Endothelial cell of umbilical vein (primary cell): ENCODE measurements at regions not wholly inside any gene's neighbourhood (a gene's known extent, or its start where the extent isn't known, plus 50 kb on each side); places are given as distances from the start of the nearest gene placed in this dataset.
"Not testable (repeated sequence)": the region's sequence is repeated elsewhere in the genome, so short reads cannot be mapped to it uniquely, and the experiment has no call there.

Experiments
- BruUV-seq: library from RNA; stranded (reverse); fragments of 400-500 nt; replicated peaks from 2 replicates; lab custom pipeline; 2021; lab: Mats Ljungman, UMichigan
- CTCF ChIA-PET: fragments of 300-600, 350-600 bp; sonication (Branson Sonifier 250); formaldehyde crosslinking; loops from one replicate; lab custom pipeline; 2021; ENCODE audit warnings: antibody characterized with exemption, inconsistent platforms; lab: Charles Lee
- POLR2A ChIA-PET: fragments of 300-600, 350-600 bp; sonication (Branson Sonifier 250); formaldehyde crosslinking; loops from one replicate; lab custom pipeline; 2021; ENCODE audit warnings: antibody characterized with exemption, inconsistent platforms; lab: Charles Lee
- DNase-seq: peaks from one replicate; pipeline ENCODE4 v3.0.0-alpha.2; 2011; ENCODE audit warnings: low read depth, low spot score
- FAIRE-seq: peaks from 2 replicates; lab custom pipeline; 2011; peaks lifted over from hg19 to GRCh38; lab: Jason Lieb, UNC
- H2AFZ ChIP-seq: 2 replicates; pipeline ENCODE4 v1.6.0; 2012; ENCODE audit warnings: low read depth, low read length, control low read depth, inconsistent platforms
- H3K27ac ChIP-seq: 2 replicates; pipeline ENCODE4 v1.5.1; 2011; ENCODE audit warnings: low read depth, mild to moderate bottlenecking, control low read depth, low read length, moderate library complexity; ENCODE audit not compliant: insufficient read depth
- H3K27me3 ChIP-seq, 2 experiments: 2 replicates each; pipeline versions ENCODE4 v1.6.0 to v1.6.1; 2011; ENCODE audit warnings: low read length in 2 of 2, mixed read lengths in 1 of 2; ENCODE audit not compliant: control insufficient read depth in 2 of 2, insufficient read depth in 2 of 2
- H3K36me3 ChIP-seq, 2 experiments: 2 replicates in 1 of 2; 3 replicates in 1 of 2; pipeline ENCODE4 v1.5.1; 2011; ENCODE audit warnings: low read length in 2 of 2, mild to moderate bottlenecking in 1 of 2, moderate library complexity in 1 of 2; ENCODE audit not compliant: control insufficient read depth in 2 of 2, insufficient read depth in 2 of 2; ENCODE audit errors: extremely low read depth in 1 of 2
- H3K4me1 ChIP-seq: 3 replicates; pipeline ENCODE4 v1.5.1; 2011; ENCODE audit warnings: mild to moderate bottlenecking, low read length; ENCODE audit not compliant: control insufficient read depth, insufficient read depth; ENCODE audit errors: extremely low read depth
- H3K4me2 ChIP-seq: 2 replicates; pipeline ENCODE4 v1.6.1; 2011; ENCODE audit warnings: low read length, control low read depth, mixed read lengths; ENCODE audit not compliant: insufficient read depth
- H3K4me3 ChIP-seq, 3 experiments: fragments of 200-600 bp in 1 of 3; sonication (generic), shearing (Covaris generic) in 1 of 3; replicated peaks in 1 of 3; 2 replicates each; pipeline ENCODE4 v1.5.1; 2011 to 2016; ENCODE audit warnings: control low read depth in 3 of 3, low read length in 3 of 3, mild to moderate bottlenecking in 2 of 3, inconsistent platforms in 1 of 3, low read depth in 1 of 3, moderate library complexity in 1 of 3; ENCODE audit not compliant: insufficient read depth in 1 of 3
- H3K79me2 ChIP-seq: 2 replicates; pipeline ENCODE4 v1.6.0; 2012; ENCODE audit warnings: low read length, inconsistent platforms; ENCODE audit not compliant: control insufficient read depth, insufficient read depth
- H3K9ac ChIP-seq: replicated peaks from 2 replicates; pipeline ENCODE3; 2011; ENCODE audit warnings: low read length, control low read depth; ENCODE audit not compliant: insufficient read depth; ENCODE audit errors: extremely low read depth
- H3K9me1 ChIP-seq: replicated peaks from 3 replicates; pipeline ENCODE4 v1.6.0; 2011; ENCODE audit warnings: mild to moderate bottlenecking, low read length; ENCODE audit not compliant: control insufficient read depth, insufficient read depth; ENCODE audit errors: extremely low read depth
- H3K9me3 ChIP-seq: replicated peaks from 2 replicates; pipeline ENCODE4 v1.5.1; 2012; ENCODE audit warnings: low read length, inconsistent platforms; ENCODE audit not compliant: control insufficient read depth, insufficient read depth
- H4K20me1 ChIP-seq: replicated peaks from 2 replicates; pipeline ENCODE3; 2011; ENCODE audit warnings: mild to moderate bottlenecking, low read length; ENCODE audit not compliant: control insufficient read depth, insufficient read depth; ENCODE audit errors: extremely low read depth
- dilution Hi-C: fragments of 300-500 bp; cut with MboI; formaldehyde crosslinking; loops from one replicate; pipeline ENCODE4 v1.15.0; 2019; ENCODE audit warnings: low sequenced_read_pairs; ENCODE audit not compliant: extremely low pct_ligation_motif_present
- intact Hi-C: fragments of 100-400 bp; cut with micrococcal nuclease; formaldehyde crosslinking; loops from one replicate; pipeline ENCODE4 v1.10.0; 2022

- POLR2A ChIA-PET, result not testable (repeated sequence)
Measured at GRCh38 chr17:30663727-30664455, 160.6 kb downstream of the CRLF3 start.

GRCh38 chr17:30657148-30657547 is 167.3 kb downstream of the CRLF3 start:
- BruUV-seq, H3K79me2 ChIP-seq, H3K4me1 ChIP-seq, DNase-seq, FAIRE-seq, H3K27ac ChIP-seq, intact Hi-C loops, H3K4me2 ChIP-seq, H3K27me3 ChIP-seq, H3K9me1 ChIP-seq, POLR2A ChIA-PET, H2AFZ ChIP-seq, H3K9me3 ChIP-seq, dilution Hi-C loops, H3K4me3 ChIP-seq, H4K20me1 ChIP-seq, H3K36me3 ChIP-seq, H3K9ac ChIP-seq, CTCF ChIA-PET: not testable (repeated sequence)

More at GRCh38 chr17:30663727-30664455, 160.6 kb downstream of the CRLF3 start:
- H3K36me3 ChIP-seq, H3K4me1 ChIP-seq, H3K79me2 ChIP-seq, CTCF ChIA-PET, H2AFZ ChIP-seq, H3K27me3 ChIP-seq, H3K4me3 ChIP-seq, H3K4me2 ChIP-seq, H3K27ac ChIP-seq, intact Hi-C loops, H4K20me1 ChIP-seq, H3K9ac ChIP-seq, BruUV-seq, DNase-seq, H3K9me1 ChIP-seq, FAIRE-seq, H3K9me3 ChIP-seq, dilution Hi-C loops: not testable (repeated sequence)

GRCh38 chr17:30653038-30653437 is 171.5 kb downstream of the CRLF3 start:
- H3K9ac ChIP-seq, dilution Hi-C loops, DNase-seq: not testable (repeated sequence)

GRCh38 chr17:30650149-30650548 is 172.9 kb downstream of the GOSR1 start:
- intact Hi-C loops, H3K79me2 ChIP-seq, H3K4me2 ChIP-seq, H3K4me3 ChIP-seq, H4K20me1 ChIP-seq, H3K9me3 ChIP-seq, BruUV-seq, POLR2A ChIA-PET, dilution Hi-C loops, H3K36me3 ChIP-seq, H3K9me1 ChIP-seq, DNase-seq, H2AFZ ChIP-seq, H3K27me3 ChIP-seq, H3K4me1 ChIP-seq, FAIRE-seq, H3K27ac ChIP-seq, H3K9ac ChIP-seq: not testable (repeated sequence)
- CTCF ChIA-PET, result interaction anchor here (1.1 kb wide), 1 partner anchor 48 kb away, joined by 3 read pairs; no protein-coding TSS in a partner anchor

More at GRCh38 chr17:30653038-30653437, 171.5 kb downstream of the CRLF3 start:
- H3K27ac ChIP-seq, H3K9me3 ChIP-seq, POLR2A ChIA-PET, intact Hi-C loops, CTCF ChIA-PET, H3K27me3 ChIP-seq, H4K20me1 ChIP-seq, H3K9me1 ChIP-seq, H3K36me3 ChIP-seq, H2AFZ ChIP-seq, BruUV-seq, H3K4me2 ChIP-seq, H3K4me3 ChIP-seq, H3K79me2 ChIP-seq, H3K4me1 ChIP-seq: not testable (repeated sequence)
- peak; percentile 49 for FAIRE-seq
